ENCODE measurements at regions not wholly inside any gene's neighbourhood (a gene's known extent, or its start where the extent isn't known, plus 50 kb on each side); places are given as distances from the start of the nearest gene placed in this dataset.
A peak's percentile ranks its signal among the peaks of the same experiment; 100 is the strongest.

DNA sequence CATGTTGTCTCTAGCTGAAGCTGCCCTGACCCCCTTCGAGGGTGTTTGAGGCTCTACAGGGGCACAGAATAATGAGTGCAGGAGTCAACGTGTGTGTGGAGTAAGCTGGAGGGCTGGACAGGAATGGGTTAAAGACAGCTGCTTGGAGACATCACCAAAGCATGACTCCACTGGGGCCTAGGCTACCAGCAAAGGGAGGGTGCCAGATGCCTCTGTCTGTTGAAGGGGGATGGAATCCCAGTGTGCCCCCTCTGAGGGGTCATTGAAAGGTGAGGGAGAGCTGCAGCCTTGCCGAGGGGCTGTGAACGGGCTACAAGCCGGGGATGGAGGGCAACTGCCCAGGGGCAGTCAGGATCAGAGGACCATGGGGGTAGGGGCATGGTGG is 51.7 kb upstream of the PODXL start:
- no peaks in the 10 kb centered on the region for H3K9me3 Mint-ChIP-seq
- H3K4me1 ChIP-seq (ENCODE audit: insufficient read depth, low read length) = no peaks in the 10 kb centered on the region
- no peak overlapping the region for H3K27ac Mint-ChIP-seq
- no peaks in the 10 kb centered on the region for H3K27me3 ChIP-seq (ENCODE audit: insufficient read depth, low read length)
- no peak overlapping the region for H3K27ac ChIP-seq (ENCODE audit: low read depth, low read length)
- H3K9me3 ChIP-seq (ENCODE audit: control insufficient read depth in 1 of 2, low read length in 2 of 2) = no peaks in the 10 kb centered on the region
- H3K27me3 Mint-ChIP-seq = peaks cover 15 to 17% of the 10 kb centered on the region in 2 donors
- H3K4me1 Mint-ChIP-seq = peaks cover 0 to 2% (median under 1%) of the 10 kb centered on the region in 4 donors
- H3K4me3 Mint-ChIP-seq = no peak overlapping the region
- no peaks in the 10 kb centered on the region for H3K36me3 ChIP-seq (ENCODE audit: insufficient read depth, low read length)
- H3K4me3 ChIP-seq (ENCODE audit: low read length in 2 of 2) = no peak overlapping the region
- H3K36me3 Mint-ChIP-seq = no peaks in the 10 kb centered on the region
- CTCF ChIA-PET (ENCODE audit: partially characterized antibody) = interaction anchor here (1.5 kb wide), 1 partner anchor 95 kb away, joined by 3 read pairs; no protein-coding TSS in a partner anchor
- no peak for DNase-seq
- POLR2A ChIA-PET (ENCODE audit: partially characterized antibody) = no interaction called here
- intact Hi-C loops (cut with micrococcal nuclease) = no loop called here

DNA sequence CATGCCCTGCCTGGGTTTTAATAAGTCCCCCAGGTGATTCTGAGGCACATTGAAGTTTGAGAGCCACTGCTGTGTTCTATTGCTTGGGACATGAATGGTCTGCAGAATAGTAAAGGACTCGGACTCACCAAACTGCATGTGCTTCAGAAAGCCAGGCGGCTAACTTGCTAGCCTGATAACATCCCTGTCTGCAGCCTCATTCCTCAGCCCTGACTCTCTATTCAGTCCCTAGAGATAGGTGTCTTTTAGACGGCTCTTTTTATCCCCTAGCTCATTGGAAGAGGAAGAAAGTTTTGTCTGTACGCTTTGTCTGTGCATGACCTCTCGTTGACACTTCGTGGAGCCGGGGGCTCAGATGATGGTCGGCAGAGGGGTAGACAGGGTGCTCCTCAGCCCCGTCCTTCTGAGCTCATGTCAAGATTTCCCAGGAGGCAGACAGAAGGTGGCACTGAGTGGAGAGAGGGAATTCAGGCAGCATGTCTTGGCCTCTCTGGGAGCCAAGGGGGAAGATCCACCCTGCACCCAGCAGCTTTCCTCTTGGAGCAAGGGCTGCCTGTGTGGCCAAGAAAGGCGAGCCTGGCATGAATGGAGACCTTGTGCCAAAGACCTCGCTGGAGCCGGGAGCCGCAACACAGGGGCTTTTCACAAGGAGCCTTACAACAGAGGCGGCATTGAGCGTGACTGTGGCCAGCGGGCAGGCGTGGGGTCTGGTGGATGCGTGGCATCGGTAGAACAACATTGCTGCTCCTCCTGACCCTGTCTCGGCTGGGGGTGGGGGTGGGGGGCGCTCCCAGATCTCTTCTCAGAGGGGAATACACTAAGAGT is 51.1 kb upstream of the PODXL start:
- intact Hi-C loops (cut with micrococcal nuclease) = no loop called here
- H3K36me3 ChIP-seq (ENCODE audit: insufficient read depth, low read length) = no peaks in the 10 kb centered on the region
- H3K4me3 Mint-ChIP-seq = no peak overlapping the region
- H3K27ac ChIP-seq (ENCODE audit: low read depth, low read length) = no peak overlapping the region
- no peaks in the 10 kb centered on the region for H3K9me3 Mint-ChIP-seq
- H3K4me1 Mint-ChIP-seq = peaks cover 0 to 2% (median under 1%) of the 10 kb centered on the region in 4 donors
- ChIA-PET CTCF (ENCODE audit: partially characterized antibody) (no interaction called here), POLR2A (ENCODE audit: partially characterized antibody) (no interaction called here)
- DNase-seq = no peak
- no peaks in the 10 kb centered on the region for H3K9me3 ChIP-seq (ENCODE audit: control insufficient read depth in 1 of 2, low read length in 2 of 2)
- H3K27me3 ChIP-seq (ENCODE audit: insufficient read depth, low read length) = no peaks in the 10 kb centered on the region
- no peaks in the 10 kb centered on the region for H3K4me1 ChIP-seq (ENCODE audit: insufficient read depth, low read length)
- H3K27me3 Mint-ChIP-seq = peaks cover 18 to 20% of the 10 kb centered on the region in 2 donors
- H3K36me3 Mint-ChIP-seq = no peaks in the 10 kb centered on the region
- no peak overlapping the region for H3K27ac Mint-ChIP-seq
- no peak overlapping the region for H3K4me3 ChIP-seq (ENCODE audit: low read length in 2 of 2)

DNA sequence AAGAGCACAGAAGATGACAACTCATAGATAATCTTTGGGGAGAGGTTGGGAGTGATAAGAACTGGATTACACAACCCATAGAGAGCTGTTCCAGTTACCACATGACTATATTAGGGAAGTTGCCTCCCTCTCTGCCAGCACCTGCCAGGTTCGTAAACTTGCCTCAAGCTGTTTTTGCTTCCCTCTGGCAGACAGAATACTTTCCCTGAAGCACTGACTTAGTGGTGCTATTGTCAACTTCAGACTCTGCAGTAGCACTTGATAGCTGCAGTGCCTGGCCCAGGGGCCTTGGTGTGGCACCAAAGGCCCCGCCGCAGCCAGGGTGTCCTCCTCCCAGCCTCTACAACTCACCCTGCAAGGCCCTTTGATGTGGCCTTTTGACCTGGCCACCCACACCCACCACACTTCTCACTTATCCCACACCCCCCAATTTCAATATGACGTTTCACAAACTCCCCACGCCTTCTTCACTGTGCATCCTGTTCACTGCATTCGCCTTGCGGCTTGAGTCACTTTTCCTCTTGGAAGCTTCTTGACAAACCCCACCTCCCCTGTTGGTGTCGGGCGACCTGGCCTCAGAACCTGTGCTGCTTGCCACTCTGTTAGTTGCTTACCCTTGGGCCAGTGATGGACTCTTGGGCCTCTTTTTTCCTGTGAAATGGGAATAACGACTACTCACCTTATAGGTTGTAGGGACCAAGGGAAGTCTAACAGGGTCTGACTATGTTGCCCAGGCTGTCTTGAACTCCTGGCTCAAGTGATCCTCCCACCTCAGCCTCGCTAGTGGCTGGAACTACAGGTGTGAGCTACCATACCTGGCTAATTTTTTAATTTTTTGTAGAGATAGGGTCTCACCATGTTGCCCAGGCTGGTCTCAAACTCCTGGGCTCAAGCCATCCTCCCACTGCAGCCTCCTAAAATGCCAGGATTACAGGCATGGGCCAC is 50.2 kb upstream of the PODXL start:
- Mint-ChIP-seq H3K36me3 (no peaks in the 10 kb centered on the region), H3K9me3 (no peaks in the 10 kb centered on the region), H3K27ac (no peak overlapping the region), H3K4me3 (peak overlapping the region in 1 of 8 donors; percentile 27), H3K4me1 (peaks cover 0 to 2% (median under 1%) of the 10 kb centered on the region in 4 donors), H3K27me3 (peaks cover 18 to 20% of the 10 kb centered on the region in 2 donors)
- H3K4me1 ChIP-seq (ENCODE audit: insufficient read depth, low read length) = no peaks in the 10 kb centered on the region
- H3K27ac ChIP-seq (ENCODE audit: low read depth, low read length) = no peak overlapping the region
- no peak for DNase-seq
- H3K36me3 ChIP-seq (ENCODE audit: insufficient read depth, low read length) = no peaks in the 10 kb centered on the region
- POLR2A ChIA-PET (ENCODE audit: partially characterized antibody) = no interaction called here
- CTCF ChIA-PET (ENCODE audit: partially characterized antibody) = no interaction called here
- no peaks in the 10 kb centered on the region for H3K9me3 ChIP-seq (ENCODE audit: control insufficient read depth in 1 of 2, low read length in 2 of 2)
- no peak overlapping the region for H3K4me3 ChIP-seq (ENCODE audit: low read length in 2 of 2)
- intact Hi-C loops (cut with micrococcal nuclease) = no loop called here
- no peaks in the 10 kb centered on the region for H3K27me3 ChIP-seq (ENCODE audit: insufficient read depth, low read length)

Data from CD4-positive, alpha-beta memory T cell (primary cell).